ENCODE measurements at regions not wholly inside any gene's neighbourhood (a gene's known extent, or its start where the extent isn't known, plus 50 kb on each side); places are given as distances from the start of the nearest gene placed in this dataset.

GRCh38 chr12:67116134-67116533, 153.0 kb upstream of the CAND1 start:
- no peak for DNase-seq (ENCODE audit: extremely low read depth, low read depth)

GRCh38 chr12:67122584-67122983, 146.6 kb upstream of the CAND1 start:
- DNase-seq (ENCODE audit: extremely low read depth, low read depth) = no peak

DNA sequence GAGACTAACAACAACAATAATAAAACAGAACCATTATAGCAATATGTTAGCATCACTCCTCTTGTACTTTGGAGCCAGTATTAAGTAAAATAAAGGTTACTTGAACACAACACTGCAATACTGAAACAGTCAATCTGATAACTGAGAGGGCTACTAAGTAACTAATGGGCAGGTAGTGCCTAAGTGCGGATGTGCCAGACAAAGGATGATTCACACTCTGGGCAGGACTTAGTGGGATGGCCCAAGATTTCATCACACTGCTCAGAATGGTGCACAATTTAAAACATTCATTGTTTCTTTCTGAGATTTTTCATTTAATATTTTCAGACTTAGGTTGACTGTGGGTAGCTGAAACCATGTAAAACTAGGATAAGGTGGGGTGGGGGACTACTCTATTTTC, 131.9 kb upstream of the CAND1 start:
- DNase-seq (ENCODE audit: extremely low read depth, low read depth) = peak; percentile 7

DNA sequence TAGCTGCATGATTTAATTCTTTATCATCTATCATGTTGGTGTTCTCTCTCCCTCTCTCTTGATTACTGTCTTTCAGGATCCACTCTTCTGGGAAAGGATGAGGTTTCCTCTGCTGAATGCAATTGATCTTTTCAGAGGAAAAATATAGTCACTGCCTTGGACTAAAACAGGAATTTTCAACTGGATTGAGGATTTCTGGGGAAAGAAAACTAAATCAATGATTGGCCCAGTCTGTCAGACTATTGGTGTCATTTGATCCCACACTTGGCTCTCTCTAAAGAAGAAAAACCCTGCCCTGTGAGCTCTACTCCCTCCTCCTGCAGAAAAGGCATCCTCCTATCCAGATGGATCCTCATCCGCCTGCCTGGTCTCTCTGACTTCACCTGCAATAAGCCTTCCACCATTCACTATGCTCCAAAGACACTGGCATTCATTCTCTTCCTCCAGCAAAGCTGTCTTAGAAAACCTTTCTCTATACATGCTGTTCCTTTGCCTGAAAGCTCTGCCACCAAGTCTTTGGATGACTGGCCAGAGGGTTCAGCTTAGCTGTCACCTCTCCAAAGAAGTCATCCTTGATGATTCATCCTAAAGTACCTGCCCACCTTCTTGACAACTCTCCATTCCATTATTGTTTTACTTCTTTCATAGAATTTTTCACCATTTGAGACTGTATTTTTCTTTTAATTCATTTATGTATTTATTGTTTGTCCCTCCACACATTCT, 127.7 kb upstream of the CAND1 start:
- no peak for DNase-seq (ENCODE audit: extremely low read depth, low read depth)

- no peak for DNase-seq (ENCODE audit: extremely low read depth, low read depth)
These were observed 123.5 kb upstream of the CAND1 start for GRCh38 chr12:67145692-67146091.

DNA sequence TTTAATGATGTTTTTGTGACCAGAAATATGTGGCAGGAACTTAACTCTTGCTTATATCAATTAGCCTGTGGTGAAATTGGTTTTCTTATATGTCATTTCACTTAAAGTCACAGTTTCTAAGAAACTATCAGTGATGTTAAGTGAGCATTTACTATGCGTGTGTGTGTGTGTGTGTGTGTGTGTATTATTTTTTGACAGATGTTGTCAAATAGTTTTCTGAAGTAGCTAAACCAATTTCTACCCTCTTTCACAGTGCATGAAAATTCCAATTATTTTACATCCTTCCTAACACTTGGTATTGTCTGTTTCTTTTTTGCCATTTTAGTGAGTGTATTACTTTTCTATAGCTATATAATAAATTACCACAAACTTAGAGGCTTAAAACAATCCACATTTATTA, 122.1 kb upstream of the CAND1 start:
- no peak for DNase-seq (ENCODE audit: extremely low read depth, low read depth)

- DNase-seq (ENCODE audit: extremely low read depth, low read depth) = no peak
These were observed 121.7 kb upstream of the CAND1 start for GRCh38 chr12:67147447-67147846.

GRCh38 chr12:67148265-67148664, 120.9 kb upstream of the CAND1 start:
- DNase-seq (ENCODE audit: extremely low read depth, low read depth) = no peak

DNA sequence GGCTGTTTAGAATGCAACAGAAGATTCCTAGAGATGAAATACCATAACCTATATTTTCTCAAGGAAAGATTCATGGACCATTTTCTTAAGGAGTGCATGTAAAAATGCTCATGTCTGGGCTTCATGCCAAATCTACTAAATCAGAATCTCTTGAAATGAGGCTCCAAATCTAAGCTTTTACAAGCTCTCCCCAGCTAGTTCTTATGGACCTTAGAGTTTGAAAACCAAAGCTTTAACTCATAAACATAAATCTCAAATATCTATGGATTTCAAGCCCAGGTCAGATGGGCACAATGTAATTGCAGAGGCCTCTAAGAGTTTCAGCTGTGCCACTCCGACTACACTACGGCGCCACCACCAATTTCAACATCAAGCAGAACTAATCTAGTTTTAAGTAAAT, 117.3 kb upstream of the CAND1 start:
- no peak for DNase-seq (ENCODE audit: extremely low read depth, low read depth)

DNA sequence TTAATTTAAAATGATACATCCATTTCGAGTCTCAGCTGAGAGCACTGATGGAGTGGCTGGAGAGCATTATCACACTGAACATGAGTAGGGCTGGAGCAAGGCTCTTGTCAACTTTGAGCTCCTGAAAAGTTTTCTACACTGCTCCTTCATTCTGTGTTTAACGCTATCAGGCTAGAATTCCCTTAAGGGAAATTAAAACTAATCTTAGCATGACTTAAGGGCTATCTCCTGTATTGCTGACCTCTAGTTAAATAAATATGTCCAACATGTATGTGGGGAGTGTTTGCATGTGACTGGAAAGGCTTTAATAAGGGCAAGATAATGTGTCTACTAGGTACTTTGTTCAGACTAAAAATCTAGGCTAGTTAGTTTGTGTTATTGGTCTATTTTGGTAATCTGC, 116.7 kb upstream of the CAND1 start:
- DNase-seq (ENCODE audit: extremely low read depth, low read depth) = no peak

DNA sequence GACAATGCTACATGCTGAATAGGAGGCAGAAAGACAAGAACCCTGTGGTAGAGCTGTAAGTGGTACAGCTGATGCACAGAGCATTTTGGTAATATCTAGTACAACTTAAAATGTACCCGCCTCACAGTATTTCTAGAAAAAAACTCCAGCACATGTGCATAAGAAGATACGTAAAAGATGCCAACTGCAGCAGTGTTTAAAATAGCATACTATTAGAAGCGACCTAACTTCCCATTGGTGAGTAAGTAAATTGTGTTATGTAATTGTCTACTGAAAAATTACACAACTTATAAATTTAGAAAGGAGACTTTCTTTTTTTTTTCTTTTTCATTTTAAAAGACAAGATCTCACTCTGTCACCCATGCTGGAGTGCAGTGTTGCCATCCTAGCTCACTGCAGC, 114.3 kb upstream of the CAND1 start:
- no peak for DNase-seq (ENCODE audit: extremely low read depth, low read depth)

- DNase-seq (ENCODE audit: extremely low read depth, low read depth) = no peak
These were observed 113.3 kb upstream of the CAND1 start for GRCh38 chr12:67155863-67156262.

DNA sequence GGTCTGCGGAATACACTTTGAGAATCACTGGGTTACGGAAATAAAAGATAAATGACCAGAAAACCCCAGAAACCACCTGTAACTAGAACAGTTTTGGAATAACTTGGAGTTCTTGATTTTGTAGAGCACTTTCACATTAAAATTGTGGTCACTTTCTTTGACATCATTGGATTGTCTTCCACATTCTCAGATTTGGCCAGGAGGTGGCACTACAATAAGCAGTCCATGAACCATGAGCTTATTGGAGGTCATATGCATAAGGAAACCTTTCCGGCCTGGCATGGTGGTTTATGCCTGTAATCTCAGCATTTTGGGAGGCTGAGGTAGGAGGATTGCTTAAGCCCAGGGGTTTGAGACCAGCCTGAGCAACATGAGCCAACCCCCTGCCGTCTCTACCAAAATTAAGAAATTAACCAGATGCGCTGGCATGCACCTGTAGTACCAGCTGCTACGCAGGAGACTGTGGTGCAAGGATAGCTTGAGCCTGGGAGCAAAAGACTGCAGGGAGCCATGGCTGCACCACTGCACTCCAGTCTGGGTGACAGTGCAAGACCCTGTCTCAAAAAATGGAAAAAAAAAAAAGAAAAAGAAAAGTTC, 107.7 kb upstream of the CAND1 start:
- peak; percentile 22 for DNase-seq (ENCODE audit: extremely low read depth, low read depth)

GRCh38 chr12:67173258-67173657, 95.9 kb upstream of the CAND1 start:
- DNase-seq (ENCODE audit: extremely low read depth, low read depth) = no peak

GRCh38 chr12:67182551-67182950, 86.6 kb upstream of the CAND1 start:
- no peak for DNase-seq (ENCODE audit: extremely low read depth, low read depth)

DNA sequence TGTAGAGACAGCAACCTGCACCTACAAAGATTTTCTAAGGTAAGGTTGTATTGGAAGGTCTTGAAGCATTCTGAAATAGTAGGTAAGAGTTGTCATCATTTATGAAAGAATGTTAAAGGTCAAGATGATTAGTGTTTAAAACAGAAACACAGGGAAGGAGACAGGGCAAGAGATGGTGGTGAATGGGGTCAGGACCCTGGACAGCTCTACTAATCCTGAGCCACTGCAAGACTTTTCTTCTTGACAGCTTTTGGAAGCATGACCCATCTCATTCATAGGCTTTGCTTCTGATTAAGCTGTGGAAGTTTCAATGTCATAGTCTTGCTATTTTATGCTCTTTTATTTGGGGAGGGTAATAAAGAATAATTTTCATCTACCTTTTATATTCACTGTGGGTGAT, 75.5 kb upstream of the CAND1 start:
- DNase-seq (ENCODE audit: extremely low read depth, low read depth) = peak; percentile 21

GRCh38 chr12:67200386-67200785, 68.8 kb upstream of the CAND1 start:
- DNase-seq (ENCODE audit: extremely low read depth, low read depth) = no peak

GRCh38 chr12:67202011-67202677, 67.0 kb upstream of the CAND1 start:
- DNase-seq (ENCODE audit: extremely low read depth, low read depth) = no peak

DNA sequence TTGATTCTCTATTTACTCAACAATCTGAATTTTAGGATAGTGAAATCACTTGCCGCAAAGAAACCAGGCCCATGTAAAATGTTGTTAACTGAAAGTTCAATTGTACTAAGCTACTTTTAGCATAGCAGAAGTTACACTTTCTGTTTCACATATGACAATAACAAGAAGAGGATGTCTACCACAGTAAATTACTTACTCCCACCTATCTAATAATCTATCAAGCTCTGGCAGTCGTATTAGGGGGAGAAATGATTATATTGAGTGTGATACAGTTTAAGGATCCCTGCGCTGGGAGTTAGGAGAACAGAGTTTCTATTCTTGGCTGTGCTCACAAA, 66.5 kb upstream of the CAND1 start:
- DNase-seq (ENCODE audit: extremely low read depth, low read depth) = no peak

- no peak for DNase-seq (ENCODE audit: extremely low read depth, low read depth)
These were observed 60.7 kb upstream of the CAND1 start for GRCh38 chr12:67208281-67209067.

DNA sequence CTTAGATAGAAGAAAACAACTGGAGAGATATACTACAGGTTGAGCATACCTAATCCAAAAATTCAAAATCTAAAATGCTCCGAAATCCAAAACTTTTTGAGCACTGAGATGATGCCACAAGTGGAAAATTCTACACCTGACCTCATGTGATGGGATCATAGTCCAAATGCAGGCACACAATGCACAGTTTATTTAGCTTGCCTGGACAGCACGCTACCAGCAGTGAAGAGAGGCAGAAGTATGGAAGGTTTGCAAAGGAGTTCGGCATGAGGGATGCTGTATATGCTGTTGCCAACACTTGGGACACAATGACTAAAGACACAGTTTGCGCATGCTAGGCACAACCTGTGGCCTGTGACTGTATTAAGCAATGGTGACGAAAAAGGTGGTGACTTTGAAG, 58.1 kb upstream of the CAND1 start:
- DNase-seq (ENCODE audit: extremely low read depth, low read depth) = no peak

DNA sequence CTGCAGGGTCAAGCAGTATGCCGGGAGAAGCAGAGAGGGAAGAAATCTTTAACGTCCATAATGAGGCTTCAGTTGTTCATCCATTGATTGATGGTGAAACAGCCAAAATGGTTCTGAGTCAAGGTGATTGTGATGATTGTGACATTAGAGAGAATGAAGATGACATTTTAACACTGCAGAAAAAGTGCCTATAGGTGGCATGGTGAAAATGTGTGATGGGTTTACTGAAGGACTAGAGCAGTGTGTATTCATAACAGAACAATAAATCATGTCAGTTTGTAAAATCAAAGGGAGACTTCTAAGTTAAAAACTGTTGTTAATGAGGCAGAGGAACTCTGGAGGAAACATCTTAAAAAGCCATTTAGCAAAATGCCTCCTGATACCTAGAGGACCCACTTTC, 57.7 kb upstream of the CAND1 start:
- DNase-seq (ENCODE audit: extremely low read depth, low read depth) = no peak

Data from NCI-H460 (cell line).